AG09309 (cell line): ENCODE measurements at regions not wholly inside any gene's neighbourhood (a gene's known extent, or its start where the extent isn't known, plus 50 kb on each side); places are given as distances from the start of the nearest gene placed in this dataset.

ENCODE experiments used
- DNase-seq: peaks from one replicate; pipeline ENCODE4 v3.0.0-alpha.2; 2010; ENCODE audit warnings: low read depth
- H3K4me3 ChIP-seq: 2 replicates; pipeline ENCODE4 v1.5.1; 2011; ENCODE audit warnings: mild to moderate bottlenecking, low read depth, low read length, moderate library complexity; ENCODE audit not compliant: control insufficient read depth
- TF ChIP-seq, protein P1 (sequence below): IDR thresholded peaks from 2 replicates; pipeline ENCODE4 v1.5.1; 2011; ENCODE audit warnings: mild to moderate bottlenecking, low read depth, low read length, inconsistent platforms; ENCODE audit not compliant: insufficient read depth, control insufficient read depth; ENCODE audit errors: missing control alignments

DNA sequence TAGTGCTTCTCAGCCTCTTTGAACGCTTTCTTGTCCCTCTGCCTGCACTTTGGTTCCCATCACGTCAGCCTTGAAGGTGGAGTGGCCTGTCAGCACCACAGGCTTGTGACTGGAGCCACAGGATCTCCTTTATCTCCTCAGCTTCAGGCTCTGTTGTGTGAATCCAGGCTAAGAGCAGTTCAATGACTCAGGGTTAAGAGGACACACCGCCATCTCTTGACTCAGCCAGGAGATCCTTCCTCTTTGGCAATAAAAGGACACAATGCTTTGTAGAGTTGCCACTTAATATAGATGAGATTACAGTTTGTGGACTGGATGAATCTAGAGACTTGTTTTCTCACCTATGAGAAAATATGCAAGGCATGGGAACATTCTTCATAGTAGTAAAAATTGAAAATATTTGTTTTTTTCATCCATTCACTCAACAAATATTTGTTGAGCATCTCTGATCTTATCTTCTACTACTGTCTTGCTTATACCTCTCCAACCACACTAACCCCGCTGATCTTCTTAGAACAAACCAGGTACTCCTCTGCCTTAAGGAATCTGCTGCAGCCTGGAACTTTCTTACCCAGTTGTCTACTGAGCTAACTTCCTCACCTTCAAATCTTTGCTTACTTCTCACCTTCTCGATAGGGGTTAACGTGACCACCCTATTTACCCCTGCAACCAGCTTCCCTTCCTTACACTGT, 62.3 kb downstream of the UCHL1 start:
- TF ChIP-seq, protein P1, sequence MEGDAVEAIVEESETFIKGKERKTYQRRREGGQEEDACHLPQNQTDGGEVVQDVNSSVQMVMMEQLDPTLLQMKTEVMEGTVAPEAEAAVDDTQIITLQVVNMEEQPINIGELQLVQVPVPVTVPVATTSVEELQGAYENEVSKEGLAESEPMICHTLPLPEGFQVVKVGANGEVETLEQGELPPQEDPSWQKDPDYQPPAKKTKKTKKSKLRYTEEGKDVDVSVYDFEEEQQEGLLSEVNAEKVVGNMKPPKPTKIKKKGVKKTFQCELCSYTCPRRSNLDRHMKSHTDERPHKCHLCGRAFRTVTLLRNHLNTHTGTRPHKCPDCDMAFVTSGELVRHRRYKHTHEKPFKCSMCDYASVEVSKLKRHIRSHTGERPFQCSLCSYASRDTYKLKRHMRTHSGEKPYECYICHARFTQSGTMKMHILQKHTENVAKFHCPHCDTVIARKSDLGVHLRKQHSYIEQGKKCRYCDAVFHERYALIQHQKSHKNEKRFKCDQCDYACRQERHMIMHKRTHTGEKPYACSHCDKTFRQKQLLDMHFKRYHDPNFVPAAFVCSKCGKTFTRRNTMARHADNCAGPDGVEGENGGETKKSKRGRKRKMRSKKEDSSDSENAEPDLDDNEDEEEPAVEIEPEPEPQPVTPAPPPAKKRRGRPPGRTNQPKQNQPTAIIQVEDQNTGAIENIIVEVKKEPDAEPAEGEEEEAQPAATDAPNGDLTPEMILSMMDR = no peak
- DNase-seq = no peak
- no peak overlapping the region for H3K4me3 ChIP-seq

- H3K4me3 ChIP-seq = no peak overlapping the region
- DNase-seq = no peak
- TF ChIP-seq, protein P1 = no peak
These were observed 62.8 kb downstream of the UCHL1 start for GRCh38 chr4:41319553-41319952.

GRCh38 chr4:41320278-41320677, 63.5 kb downstream of the UCHL1 start:
- no peak overlapping the region for H3K4me3 ChIP-seq
- TF ChIP-seq, protein P1 = no peak
- no peak for DNase-seq

- H3K4me3 ChIP-seq = no peak overlapping the region
- TF ChIP-seq, protein P1 = no peak
- DNase-seq = no peak
These were observed 64.1 kb downstream of the UCHL1 start for GRCh38 chr4:41320786-41321185.

GRCh38 chr4:41321216-41321945, 64.7 kb downstream of the UCHL1 start:
- DNase-seq = no peak
- no peak overlapping the region for H3K4me3 ChIP-seq
- TF ChIP-seq, protein P1 = no peak

DNA sequence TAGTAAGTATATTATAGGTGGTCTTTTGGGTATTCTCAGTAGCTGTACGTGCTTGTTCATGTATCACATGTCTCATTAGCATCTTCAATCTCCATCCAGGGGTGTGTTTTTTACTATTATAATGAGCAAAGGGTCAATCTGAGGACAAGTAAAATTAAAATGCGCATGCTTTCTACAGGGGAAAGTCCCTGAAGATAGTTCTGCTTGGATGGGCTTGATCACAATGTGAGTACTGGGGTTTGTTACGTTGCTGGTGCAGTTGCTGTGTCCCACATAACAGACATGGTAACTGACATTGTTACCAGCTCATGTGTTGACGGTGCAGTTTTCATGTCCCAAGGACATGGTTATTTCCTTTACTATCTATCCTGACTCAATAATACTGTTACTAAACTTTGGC, 65.9 kb downstream of the UCHL1 start:
- H3K4me3 ChIP-seq = no peak overlapping the region
- TF ChIP-seq, protein P1 = no peak
- no peak for DNase-seq
